H1 (cell line): ENCODE measurements at regions not wholly inside any gene's neighbourhood (a gene's known extent, or its start where the extent isn't known, plus 50 kb on each side); places are given as distances from the start of the nearest gene placed in this dataset.
"Not testable (repeated sequence)": the region's sequence is repeated elsewhere in the genome, so short reads cannot be mapped to it uniquely, and the experiment has no call there.

ENCODE experiments used
- CTCF ChIA-PET: fragments of 300-600 bp; sonication (Branson Sonifier 250); formaldehyde crosslinking; loops from one replicate; lab custom pipeline; 2021; ENCODE audit not compliant: partially characterized antibody; lab: Charles Lee
- POLR2A ChIA-PET: fragments of 300-600 bp; sonication (Branson Sonifier 250); formaldehyde crosslinking; loops from one replicate; lab custom pipeline; 2021; ENCODE audit warnings: inconsistent platforms; ENCODE audit not compliant: partially characterized antibody; lab: Charles Lee
- DNase-seq, 2 experiments: peaks; one replicate each; pipeline versions ENCODE4 v3.0.0 to v3.0.0-alpha.2; 2010 to 2022; ENCODE audit warnings: low spot score in 2 of 2, low read depth in 1 of 2, mixed read lengths in 1 of 2
- FAIRE-seq: peaks from 2 replicates; lab custom pipeline; 2011; peaks lifted over from hg19 to GRCh38; lab: Jason Lieb, UNC
- H2AFZ ChIP-seq: 2 replicates; pipeline ENCODE4 v1.8.1; 2012; ENCODE audit warnings: low read length, inconsistent platforms
- H2AK5ac ChIP-seq: 2 replicates; pipeline ENCODE4 v1.6.1; 2013; ENCODE audit warnings: low read depth, low read length
- H2BK120ac ChIP-seq: replicated peaks from 2 replicates; pipeline ENCODE3; 2013; ENCODE audit warnings: low read depth, low read length, inconsistent platforms
- H2BK12ac ChIP-seq: 2 replicates; pipeline ENCODE4 v1.6.1; 2013; ENCODE audit warnings: low read depth, low read length
- H2BK15ac ChIP-seq: 2 replicates; pipeline ENCODE4 v1.6.1; 2013; ENCODE audit warnings: low read length
- H2BK20ac ChIP-seq: 2 replicates; pipeline ENCODE4 v1.6.1; 2013; ENCODE audit warnings: low read length
- H2BK5ac ChIP-seq: 2 replicates; pipeline ENCODE4 v1.6.1; 2013; ENCODE audit warnings: low read depth, low read length
- H3K14ac ChIP-seq: 2 replicates; pipeline ENCODE4 v1.6.1; 2013; ENCODE audit warnings: inconsistent platforms; ENCODE audit not compliant: insufficient read length
- H3K18ac ChIP-seq: 2 replicates; pipeline ENCODE4 v1.6.1; 2013; ENCODE audit warnings: low read length; ENCODE audit errors: extremely low read depth
- H3K23ac ChIP-seq: 2 replicates; pipeline ENCODE4 v1.6.1; 2013; ENCODE audit warnings: inconsistent platforms; ENCODE audit not compliant: insufficient read length
- H3K23me2 ChIP-seq: 2 replicates; pipeline ENCODE4 v1.6.1; 2013; ENCODE audit warnings: low read depth, low read length
- H3K27ac ChIP-seq: 2 replicates; pipeline ENCODE4 v1.6.1; 2011; ENCODE audit warnings: low read depth, low read length, inconsistent platforms
- H3K27me3 ChIP-seq, 4 experiments: replicated peaks in 1 of 4; 1 replicate in 1 of 4; 2 replicates in 3 of 4; pipeline versions ENCODE4 v1.6.1 to v1.8.1; 2011 to 2013; ENCODE audit warnings: low read length in 3 of 4, mild to moderate bottlenecking in 3 of 4, inconsistent platforms in 2 of 4, mixed read lengths in 2 of 4, moderate library complexity in 1 of 4; ENCODE audit not compliant: control insufficient read depth in 3 of 4, insufficient read depth in 3 of 4; ENCODE audit errors: extremely low read depth in 1 of 4
- H3K36me3 ChIP-seq, 4 experiments: 2 replicates each; pipeline versions ENCODE4 v1.6.1 to v1.8.1; 2011 to 2013; ENCODE audit warnings: mild to moderate bottlenecking in 4 of 4, low read length in 3 of 4, moderate library complexity in 2 of 4, control low read depth in 1 of 4, inconsistent platforms in 1 of 4; ENCODE audit not compliant: insufficient read depth in 4 of 4, control insufficient read depth in 2 of 4
- H3K4ac ChIP-seq: replicated peaks from 2 replicates; pipeline ENCODE3; 2013; ENCODE audit warnings: low read length, low read depth, mixed read lengths, inconsistent platforms; ENCODE audit not compliant: insufficient read length
- H3K4me1 ChIP-seq, 4 experiments: replicated peaks in 1 of 4; 1 replicate in 1 of 4; 2 replicates in 3 of 4; pipeline versions ENCODE4 v1.6.1 to v1.8.1; 2011 to 2013; ENCODE audit warnings: low read length in 3 of 4, inconsistent platforms in 2 of 4, mixed read lengths in 1 of 4; ENCODE audit not compliant: insufficient read depth in 4 of 4, control insufficient read depth in 3 of 4
- H3K4me2 ChIP-seq, 2 experiments: 2 replicates each; pipeline versions ENCODE4 v1.6.1 to v1.8.1; 2011 to 2013; ENCODE audit warnings: low read depth in 2 of 2, low read length in 2 of 2, control low read depth in 1 of 2, inconsistent platforms in 1 of 2, mild to moderate bottlenecking in 1 of 2; ENCODE audit not compliant: insufficient read depth in 1 of 2
- H3K4me3 ChIP-seq, 4 experiments: fragments of 200-600, 300-600 bp in 1 of 4; sonication (generic), shearing (Covaris generic), sonication (Bioruptor Twin) in 1 of 4; 2 replicates each; pipeline versions ENCODE4 v1.5.1 to v1.8.1; 2011 to 2016; ENCODE audit warnings: low read length in 4 of 4, low read depth in 3 of 4, control low read depth in 2 of 4, inconsistent platforms in 2 of 4, mild to moderate bottlenecking in 2 of 4, mixed read lengths in 1 of 4, moderate library complexity in 1 of 4; ENCODE audit not compliant: insufficient read depth in 2 of 4; ENCODE audit errors: extremely low read depth in 1 of 4
- H3K56ac ChIP-seq: replicated peaks from 2 replicates; pipeline ENCODE3; 2013; ENCODE audit warnings: low read depth, mild to moderate bottlenecking, mixed read lengths, low read length, inconsistent platforms; ENCODE audit not compliant: insufficient read length
- H3K79me1 ChIP-seq: 2 replicates; pipeline ENCODE4 v1.6.1; 2013; ENCODE audit warnings: low read depth, low read length, control low read depth
- H3K79me2 ChIP-seq, 2 experiments: 2 replicates each; pipeline versions ENCODE4 v1.6.1 to v1.8.1; 2012 to 2013; ENCODE audit warnings: low read length in 2 of 2, mild to moderate bottlenecking in 2 of 2, inconsistent platforms in 1 of 2; ENCODE audit not compliant: insufficient read depth in 2 of 2, control insufficient read depth in 1 of 2
- H3K9ac ChIP-seq, 4 experiments: replicated peaks in 1 of 4; 1 replicate in 1 of 4; 2 replicates in 3 of 4; pipeline versions ENCODE4 v1.6.1 to v1.8.1; 2011 to 2013; ENCODE audit warnings: low read depth in 3 of 4, low read length in 3 of 4, control low read depth in 2 of 4, mild to moderate bottlenecking in 2 of 4, moderate library complexity in 2 of 4, inconsistent platforms in 1 of 4; ENCODE audit errors: extremely low read depth in 1 of 4
- H3K9me3 ChIP-seq, 2 experiments: 2 replicates each; pipeline versions ENCODE4 v1.6.1 to v1.8.1; 2012 to 2013; ENCODE audit warnings: mild to moderate bottlenecking in 2 of 2, moderate library complexity in 2 of 2, control low read depth in 1 of 2, inconsistent platforms in 1 of 2, low read depth in 1 of 2, low read length in 1 of 2, mixed read lengths in 1 of 2; ENCODE audit not compliant: insufficient read depth in 2 of 2
- H4K20me1 ChIP-seq, 2 experiments: replicated peaks in 1 of 2; 2 replicates each; pipeline versions ENCODE3 to v1.8.1; 2011 to 2013; ENCODE audit warnings: inconsistent platforms in 2 of 2, low read length in 2 of 2, mild to moderate bottlenecking in 1 of 2; ENCODE audit not compliant: insufficient read depth in 2 of 2, control insufficient read depth in 1 of 2
- H4K5ac ChIP-seq: 2 replicates; pipeline ENCODE4 v1.6.1; 2013; ENCODE audit warnings: low read length, low read depth, mixed read lengths, inconsistent platforms; ENCODE audit not compliant: insufficient read length
- H4K8ac ChIP-seq: 2 replicates; pipeline ENCODE4 v1.8.0; 2013; ENCODE audit warnings: mild to moderate bottlenecking, moderate library complexity, low read length, inconsistent platforms; ENCODE audit not compliant: insufficient read depth; ENCODE audit errors: extremely low read depth
- H4K91ac ChIP-seq: replicated peaks from 2 replicates; pipeline ENCODE3; 2013; ENCODE audit warnings: low read length, mixed read lengths, inconsistent platforms; ENCODE audit not compliant: insufficient read length
- JUN ChIP-seq: IDR thresholded peaks from 2 replicates; pipeline ENCODE4 v1.6.1; 2011; ENCODE audit warnings: low read depth, mild to moderate bottlenecking, improper control_type of control experiment, low read length
- SP4 ChIP-seq: IDR thresholded peaks from 2 replicates; pipeline ENCODE4 v1.6.1; 2012; ENCODE audit warnings: low read length, inconsistent platforms
- WGBS, 2 experiments: shearing (Covaris generic) in 1 of 2; methylation state at CpG; one replicate each; pipeline versions ENCODE4 v1.1.6 to v1.1.7; 2013 to 2015; ENCODE audit warnings: low lambda C conversion rate in 2 of 2, mixed read lengths in 2 of 2, inconsistent platforms in 1 of 2, low coverage in 1 of 2, missing lambda C conversion rate in 1 of 2; ENCODE audit not compliant: insufficient replicate concordance in 2 of 2, insufficient coverage in 1 of 2, insufficient read length in 1 of 2; ENCODE audit errors: extremely low coverage in 1 of 2, missing lambda C conversion rate in 1 of 2; 5-methylcytosine and 5-hydroxymethylcytosine counted together

DNA sequence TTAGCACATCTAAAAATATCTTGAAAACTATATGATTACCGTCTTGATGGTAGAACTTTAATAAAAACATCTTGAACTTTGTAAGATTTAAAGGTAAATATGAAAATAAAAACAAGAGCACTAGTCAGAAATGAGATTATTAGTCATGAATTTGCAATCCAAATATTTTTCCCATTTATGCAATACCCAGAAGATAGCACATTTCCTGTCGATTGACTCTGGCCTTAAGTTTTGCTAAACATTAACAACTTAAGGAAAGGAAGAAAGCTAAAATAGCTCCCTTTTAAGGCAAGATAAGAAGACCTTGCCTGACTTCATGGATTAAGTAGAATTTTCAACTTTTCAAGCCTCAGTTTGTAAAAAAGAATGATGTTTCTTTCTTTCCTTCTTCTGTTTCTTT, 1374.7 kb upstream of the RAG2 start:
- Histone ChIP-seq H3K36me3 (no peaks in the 10 kb centered on the region), H4K8ac (no peak overlapping the region), H3K27me3 (no peaks in the 10 kb centered on the region), H4K20me1 (no peaks in the 10 kb centered on the region), H3K79me1 (no peaks in the 10 kb centered on the region), H4K91ac (no peak overlapping the region), H3K9me3 (no peaks in the 10 kb centered on the region), H2BK120ac (no peak overlapping the region), H2BK20ac (no peak overlapping the region), H3K18ac (no peak overlapping the region), H3K23ac (no peak overlapping the region), H2AK5ac (no peak overlapping the region), H4K5ac (no peak overlapping the region), H2BK12ac (no peak overlapping the region), H3K4me1 (no peaks in the 10 kb centered on the region), H3K79me2 (no peaks in the 10 kb centered on the region), H3K23me2 (no peaks in the 10 kb centered on the region), H2BK5ac (no peak overlapping the region), H3K56ac (no peak overlapping the region), H2AFZ (no peak overlapping the region), H3K9ac (no peak overlapping the region), H2BK15ac (no peak overlapping the region), H3K4me3 (no peak overlapping the region), H3K27ac (no peak overlapping the region), H3K14ac (no peak overlapping the region), H3K4me2 (no peak overlapping the region), H3K4ac (no peak overlapping the region)
- TF ChIP-seq JUN (no peak), SP4 (no peak)
- no peak for DNase-seq
- POLR2A ChIA-PET: no interaction called here
- CTCF ChIA-PET: no interaction called here
- WGBS, 2 experiments: 87% methylated on average over 2 of the region's 2 CpGs; no CpG with 5 or more reads in 1 of the 2 experiments
- no peak for FAIRE-seq

DNA sequence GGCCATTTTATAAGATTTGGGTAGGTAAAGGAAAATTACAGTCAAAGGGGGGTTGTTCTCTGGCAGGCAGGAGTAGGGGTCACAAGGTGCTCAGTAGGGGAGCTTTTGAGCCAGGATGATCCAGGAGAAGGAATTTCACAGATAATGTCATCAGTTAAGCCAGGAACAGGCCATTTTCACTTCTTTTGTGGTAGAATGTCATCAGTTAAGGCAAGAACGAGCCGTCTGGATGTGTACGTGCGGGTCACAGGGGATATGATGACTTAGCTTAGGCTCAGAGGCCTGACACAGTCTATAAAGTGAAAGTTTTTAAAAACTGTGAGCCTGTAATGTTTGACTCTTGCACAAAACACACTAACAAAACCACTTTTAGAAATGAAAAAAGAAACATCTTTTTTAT, 1371.3 kb upstream of the RAG2 start:
- H2BK120ac ChIP-seq, FAIRE-seq, H4K91ac ChIP-seq, H3K4me1 ChIP-seq, H3K27ac ChIP-seq, H3K23ac ChIP-seq, H2BK12ac ChIP-seq, H3K27me3 ChIP-seq, DNase-seq, H2AK5ac ChIP-seq, H3K4me3 ChIP-seq, H3K36me3 ChIP-seq, H3K4me2 ChIP-seq, POLR2A ChIA-PET, H3K9me3 ChIP-seq, H3K56ac ChIP-seq, H2BK20ac ChIP-seq, H3K18ac ChIP-seq, H3K9ac ChIP-seq, H4K20me1 ChIP-seq, H3K14ac ChIP-seq, H4K8ac ChIP-seq, H2BK5ac ChIP-seq, H2BK15ac ChIP-seq, H3K4ac ChIP-seq, H3K79me2 ChIP-seq, H3K79me1 ChIP-seq, CTCF ChIA-PET, H3K23me2 ChIP-seq, H4K5ac ChIP-seq: not testable (repeated sequence)
- WGBS, 2 experiments: 92% methylated on average over 4 of the region's 4 CpGs; no CpG with 5 or more reads in 1 of the 2 experiments
- 0 out of 2 replicates have a peak overlapping the region, but pooled peaks have one; percentile 46 for H2AFZ ChIP-seq
